SK-N-SH treated with all-trans-retinoic acid at 6 μM for 48 hours (cell line): ENCODE measurements at regions not wholly inside any gene's neighbourhood (a gene's known extent, or its start where the extent isn't known, plus 50 kb on each side); places are given as distances from the start of the nearest gene placed in this dataset.

Experiments
- ATAC-seq: fragments of 200-7000 bp; cut with Tn5 transposase; 3 replicates; pipeline ENCODE4 v1.9.1; 2020; ENCODE audit warnings: mild to moderate bottlenecking, moderate library complexity
- ARNTL ChIP-seq: fragments of 450-650 bp; formaldehyde crosslinking; IDR thresholded peaks from 2 replicates; pipeline ENCODE4 v1.5.0; 2020; ENCODE audit warnings: low read depth, mild to moderate bottlenecking, moderate library complexity, borderline replicate concordance
- BACH2 ChIP-seq: fragments of 250-450 bp; sonication (Bioruptor Pico); IDR thresholded peaks from 2 replicates; pipeline ENCODE4 v1.9.0; 2021; ENCODE audit warnings: mild to moderate bottlenecking, borderline replicate concordance
- CREB5 ChIP-seq: fragments of 250-450 bp; sonication (Bioruptor Pico); IDR thresholded peaks from 2 replicates; pipeline ENCODE4 v1.5.1; 2020; ENCODE audit warnings: low read depth, mild to moderate bottlenecking, moderate library complexity
- CSDC2 ChIP-seq: fragments of 250-450 bp; sonication (Bioruptor Pico); IDR thresholded peaks from 2 replicates; pipeline ENCODE4 v1.5.0; 2020; ENCODE audit warnings: mild to moderate bottlenecking, moderate library complexity
- CSRNP3 ChIP-seq: fragments of 250-450 bp; sonication (Bioruptor Pico); IDR thresholded peaks from 2 replicates; pipeline ENCODE4 v1.5.1; 2021; ENCODE audit warnings: mild to moderate bottlenecking, moderate library complexity
- ESRRG ChIP-seq: fragments of 250-450 bp; sonication (Bioruptor Pico); IDR thresholded peaks from 2 replicates; pipeline ENCODE4 v1.6.1; 2021; ENCODE audit warnings: mild to moderate bottlenecking
- GLIS3 ChIP-seq: fragments of 250-450 bp; sonication (Bioruptor Pico); IDR thresholded peaks from 2 replicates; pipeline ENCODE4 v1.5.0; 2020; ENCODE audit warnings: mild to moderate bottlenecking, moderate library complexity
- ISL1 ChIP-seq: fragments of 250-450 bp; sonication (Bioruptor Pico); IDR thresholded peaks from 2 replicates; pipeline ENCODE4 v2.1.2; 2022; ENCODE audit warnings: mild to moderate bottlenecking, moderate library complexity
- PATZ1 ChIP-seq: fragments of 250-450 bp; sonication (Bioruptor Pico); IDR thresholded peaks from 2 replicates; pipeline ENCODE4 v1.8.0; 2020; ENCODE audit warnings: mild to moderate bottlenecking, moderate library complexity, borderline replicate concordance
- POU6F1 ChIP-seq: fragments of 250-450 bp; sonication (Bioruptor Pico); IDR thresholded peaks from 2 replicates; pipeline ENCODE4 v1.8.0; 2021; ENCODE audit warnings: low read depth, mild to moderate bottlenecking, moderate library complexity, borderline replicate concordance
- PPARA ChIP-seq: fragments of 250-450 bp; sonication (Bioruptor Pico); IDR thresholded peaks from 2 replicates; pipeline ENCODE4 v1.5.0; 2020; ENCODE audit warnings: mild to moderate bottlenecking, borderline replicate concordance
- RARB ChIP-seq: fragments of 250-450 bp; sonication (Bioruptor Pico); IDR thresholded peaks from 2 replicates; pipeline ENCODE4 v1.8.0; 2021; ENCODE audit warnings: mild to moderate bottlenecking, moderate library complexity
- TCF4 ChIP-seq: fragments of 250-450 bp; sonication (Bioruptor Pico); IDR thresholded peaks from 2 replicates; pipeline ENCODE4 v1.8.0; 2021; ENCODE audit warnings: mild to moderate bottlenecking, moderate library complexity, borderline replicate concordance
- TSHZ2 ChIP-seq: fragments of 250-450 bp; sonication (Bioruptor Pico); IDR thresholded peaks from 2 replicates; pipeline ENCODE4 v1.5.0; 2020; ENCODE audit warnings: mild to moderate bottlenecking, moderate library complexity
- ZC3H10 ChIP-seq: fragments of 250-450 bp; sonication (Bioruptor Pico); IDR thresholded peaks from 2 replicates; pipeline ENCODE4 v1.5.1; 2021; ENCODE audit warnings: mild to moderate bottlenecking, moderate library complexity
- ZFP3 ChIP-seq: fragments of 250-450 bp; sonication (Bioruptor Pico); IDR thresholded peaks from 2 replicates; pipeline ENCODE4 v1.5.0; 2020; ENCODE audit warnings: mild to moderate bottlenecking, moderate library complexity
- ZNF565 ChIP-seq: fragments of 450-650 bp; formaldehyde crosslinking; conservative IDR thresholded peaks from 2 replicates; pipeline ENCODE4 v1.5.0; 2020; ENCODE audit warnings: low read depth, mild to moderate bottlenecking, moderate library complexity
- ZNF70 ChIP-seq: fragments of 450-650 bp; formaldehyde crosslinking; IDR thresholded peaks from 2 replicates; pipeline ENCODE4 v1.5.0; 2020; ENCODE audit warnings: mild to moderate bottlenecking, moderate library complexity
- ZNF8 ChIP-seq: fragments of 450-650 bp; formaldehyde crosslinking; IDR thresholded peaks from 2 replicates; pipeline ENCODE4 v1.5.0; 2020; ENCODE audit warnings: mild to moderate bottlenecking, moderate library complexity

GRCh38 chr7:89796481-89796880, 357.8 kb upstream of the STEAP1 start:
- no peak for ATAC-seq

More at GRCh38 chr7:89796481-89796880, 357.8 kb upstream of the STEAP1 start:
- TF ChIP-seq BACH2 (CRISPR knock-in tag) (no peak), TCF4 (CRISPR knock-in tag) (no peak), CREB5 (CRISPR knock-in tag) (no peak), PATZ1 (CRISPR knock-in tag) (no peak), ZNF70 (CRISPR knock-in tag) (no peak), CSDC2 (CRISPR knock-in tag) (no peak), GLIS3 (CRISPR knock-in tag) (no peak), PPARA (CRISPR knock-in tag) (no peak), CSRNP3 (CRISPR knock-in tag) (no peak), ZC3H10 (CRISPR knock-in tag) (no peak), POU6F1 (CRISPR knock-in tag) (no peak), TSHZ2 (CRISPR knock-in tag) (no peak), RARB (CRISPR knock-in tag) (no peak), ISL1 (CRISPR knock-in tag) (no peak), ZNF565 (CRISPR knock-in tag) (no peak), ESRRG (no peak), ARNTL (no peak), ZNF8 (CRISPR knock-in tag) (no peak), ZFP3 (no peak)
